Activated CD8-positive, alpha-beta memory T cell treated with anti-CD3 and anti-CD28 coated beads, Interleukin-2, amount 10 ng/mL, durations not matched to agents 7 days and 5 days (primary cell): ENCODE measurements at regions not wholly inside any gene's neighbourhood (a gene's known extent, or its start where the extent isn't known, plus 50 kb on each side); places are given as distances from the start of the nearest gene placed in this dataset.

Experiments used
- ATAC-seq: fragments of 150-1000 bp; cut with Tn5 transposase; one replicate; pipeline ENCODE4 v1.10.0; 2021; ENCODE audit warnings: moderate library complexity
- CTCF ChIA-PET: fragments of 350-600 bp; sonication (Branson Sonifier 250); formaldehyde crosslinking; loops from one replicate; lab custom pipeline; 2021; ENCODE audit warnings: antibody characterized with exemption; lab: Charles Lee
- DNase-seq: peaks from one replicate; pipeline ENCODE4 v3.0.0-alpha.2; 2020
- H3K27ac Mint-ChIP-seq: one replicate; pipeline ENCODE4 v1.8.0; 2021; ENCODE audit warnings: mild to moderate bottlenecking, mixed read lengths
- H3K27me3 Mint-ChIP-seq: one replicate; pipeline ENCODE4 v1.8.0; 2021; ENCODE audit warnings: mixed read lengths
- H3K36me3 Mint-ChIP-seq: one replicate; pipeline ENCODE4 v1.8.0; 2021; ENCODE audit warnings: mild to moderate bottlenecking, mixed read lengths
- H3K4me1 Mint-ChIP-seq: one replicate; pipeline ENCODE4 v1.8.0; 2021; ENCODE audit warnings: mixed read lengths
- H3K4me3 Mint-ChIP-seq: one replicate; pipeline ENCODE4 v1.8.0; 2021; ENCODE audit warnings: mild to moderate bottlenecking, moderate library complexity, mixed read lengths
- H3K9me3 Mint-ChIP-seq: one replicate; pipeline ENCODE4 v1.8.0; 2022; ENCODE audit warnings: low read depth, mixed read lengths

GRCh38 chr10:81280497-81281479 lies 594.2 kb upstream of the NRG3 start:
- CTCF ChIA-PET, result no interaction called here
- no peak for ATAC-seq
- H3K36me3 Mint-ChIP-seq, result no peaks in the 10 kb centered on the region
- H3K27ac Mint-ChIP-seq, result no peak overlapping the region
- peaks cover 6% of the 10 kb centered on the region for H3K9me3 Mint-ChIP-seq
- no peaks in the 10 kb centered on the region for H3K27me3 Mint-ChIP-seq
- no peak for DNase-seq
- no peaks in the 10 kb centered on the region for H3K4me1 Mint-ChIP-seq
- no peak overlapping the region for H3K4me3 Mint-ChIP-seq

- CTCF ChIA-PET, result no interaction called here
- Mint-ChIP-seq H3K36me3 (no peaks in the 10 kb centered on the region), H3K27me3 (no peaks in the 10 kb centered on the region), H3K9me3 (peaks cover 4% of the 10 kb centered on the region), H3K27ac (no peak overlapping the region), H3K4me1 (no peaks in the 10 kb centered on the region), H3K4me3 (no peak overlapping the region)
- DNase-seq, result no peak
- ATAC-seq, result no peak
Measured at GRCh38 chr10:81288544-81288943, 586.5 kb upstream of the NRG3 start.

- H3K4me3 Mint-ChIP-seq, result no peak overlapping the region
- CTCF ChIA-PET, result no interaction called here
- no peaks in the 10 kb centered on the region for H3K27me3 Mint-ChIP-seq
- peaks cover 8% of the 10 kb centered on the region for H3K9me3 Mint-ChIP-seq
- ATAC-seq, result no peak
- no peaks in the 10 kb centered on the region for H3K4me1 Mint-ChIP-seq
- no peak overlapping the region for H3K27ac Mint-ChIP-seq
- DNase-seq, result no peak
- no peaks in the 10 kb centered on the region for H3K36me3 Mint-ChIP-seq
Measured at GRCh38 chr10:81297292-81297691, 577.7 kb upstream of the NRG3 start.

- H3K9me3 Mint-ChIP-seq, result peaks cover 14% of the 10 kb centered on the region
- no peaks in the 10 kb centered on the region for H3K27me3 Mint-ChIP-seq
- CTCF ChIA-PET, result no interaction called here
- H3K4me3 Mint-ChIP-seq, result no peak overlapping the region
- H3K27ac Mint-ChIP-seq, result no peak overlapping the region
- no peaks in the 10 kb centered on the region for H3K4me1 Mint-ChIP-seq
- H3K36me3 Mint-ChIP-seq, result no peaks in the 10 kb centered on the region
- DNase-seq (no peak), ATAC-seq (no peak)
Measured at GRCh38 chr10:81303656-81304055, 571.3 kb upstream of the NRG3 start.

- Mint-ChIP-seq H3K9me3 (peaks cover 9% of the 10 kb centered on the region), H3K27me3 (no peaks in the 10 kb centered on the region), H3K4me1 (no peaks in the 10 kb centered on the region), H3K27ac (no peak overlapping the region), H3K4me3 (no peak overlapping the region), H3K36me3 (no peaks in the 10 kb centered on the region)
- ATAC-seq (no peak), DNase-seq (no peak)
- CTCF ChIA-PET, result no interaction called here
Measured at GRCh38 chr10:81306971-81307782, 567.8 kb upstream of the NRG3 start.

- DNase-seq (no peak), ATAC-seq (no peak)
- Mint-ChIP-seq H3K9me3 (peaks cover 8% of the 10 kb centered on the region), H3K4me1 (no peaks in the 10 kb centered on the region), H3K36me3 (no peaks in the 10 kb centered on the region), H3K27ac (no peak overlapping the region), H3K4me3 (no peak overlapping the region), H3K27me3 (no peaks in the 10 kb centered on the region)
- CTCF ChIA-PET, result no interaction called here
Measured at GRCh38 chr10:81309041-81309552, 565.9 kb upstream of the NRG3 start.

- Mint-ChIP-seq H3K36me3 (no peaks in the 10 kb centered on the region), H3K4me1 (no peaks in the 10 kb centered on the region), H3K4me3 (no peak overlapping the region), H3K9me3 (peaks cover 5% of the 10 kb centered on the region), H3K27me3 (no peaks in the 10 kb centered on the region), H3K27ac (no peak overlapping the region)
- no peak for DNase-seq
- ATAC-seq, result no peak
- CTCF ChIA-PET, result no interaction called here
Measured at GRCh38 chr10:81314471-81314870, 560.5 kb upstream of the NRG3 start.

- no peak overlapping the region for H3K4me3 Mint-ChIP-seq
- CTCF ChIA-PET, result no interaction called here
- H3K27ac Mint-ChIP-seq, result no peak overlapping the region
- H3K27me3 Mint-ChIP-seq, result no peaks in the 10 kb centered on the region
- peaks cover 5% of the 10 kb centered on the region for H3K9me3 Mint-ChIP-seq
- H3K4me1 Mint-ChIP-seq, result no peaks in the 10 kb centered on the region
- no peak for DNase-seq
- H3K36me3 Mint-ChIP-seq, result no peaks in the 10 kb centered on the region
- ATAC-seq, result no peak
Measured at GRCh38 chr10:81315026-81315425, 560.0 kb upstream of the NRG3 start.

- Mint-ChIP-seq H3K9me3 (no peaks in the 10 kb centered on the region), H3K27ac (no peak overlapping the region), H3K4me3 (no peak overlapping the region), H3K27me3 (no peaks in the 10 kb centered on the region), H3K4me1 (no peaks in the 10 kb centered on the region), H3K36me3 (no peaks in the 10 kb centered on the region)
- no peak for DNase-seq
- CTCF ChIA-PET, result no interaction called here
- ATAC-seq, result no peak
Measured at GRCh38 chr10:81348003-81348402, 527.0 kb upstream of the NRG3 start.

- Mint-ChIP-seq H3K36me3 (no peaks in the 10 kb centered on the region), H3K27ac (no peak overlapping the region), H3K9me3 (peaks cover 3% of the 10 kb centered on the region), H3K4me1 (no peaks in the 10 kb centered on the region), H3K4me3 (no peak overlapping the region), H3K27me3 (no peaks in the 10 kb centered on the region)
- CTCF ChIA-PET, result no interaction called here
- ATAC-seq (no peak), DNase-seq (no peak)
Measured at GRCh38 chr10:81367132-81367531, 507.9 kb upstream of the NRG3 start.

- DNase-seq, result no peak
- CTCF ChIA-PET, result no interaction called here
- H3K27me3 Mint-ChIP-seq, result no peaks in the 10 kb centered on the region
- ATAC-seq, result no peak
- H3K27ac Mint-ChIP-seq, result no peak overlapping the region
- no peaks in the 10 kb centered on the region for H3K36me3 Mint-ChIP-seq
- no peaks in the 10 kb centered on the region for H3K9me3 Mint-ChIP-seq
- no peaks in the 10 kb centered on the region for H3K4me1 Mint-ChIP-seq
- no peak overlapping the region for H3K4me3 Mint-ChIP-seq
Measured at GRCh38 chr10:81386817-81387216, 488.2 kb upstream of the NRG3 start.

GRCh38 chr10:81403451-81403850 lies 471.5 kb upstream of the NRG3 start:
- Mint-ChIP-seq H3K9me3 (peaks cover 6% of the 10 kb centered on the region), H3K27ac (no peak overlapping the region), H3K4me1 (no peaks in the 10 kb centered on the region), H3K36me3 (no peaks in the 10 kb centered on the region), H3K27me3 (no peaks in the 10 kb centered on the region), H3K4me3 (no peak overlapping the region)
- no peak for ATAC-seq
- CTCF ChIA-PET, result no interaction called here
- no peak for DNase-seq

- H3K4me1 Mint-ChIP-seq, result no peaks in the 10 kb centered on the region
- H3K4me3 Mint-ChIP-seq, result no peak overlapping the region
- no peak for DNase-seq
- ATAC-seq, result no peak
- H3K36me3 Mint-ChIP-seq, result no peaks in the 10 kb centered on the region
- CTCF ChIA-PET, result no interaction called here
- no peaks in the 10 kb centered on the region for H3K27me3 Mint-ChIP-seq
- peaks cover 9% of the 10 kb centered on the region for H3K9me3 Mint-ChIP-seq
- no peak overlapping the region for H3K27ac Mint-ChIP-seq
Measured at GRCh38 chr10:81405399-81405798, 469.6 kb upstream of the NRG3 start.

GRCh38 chr10:81414038-81414437 lies 461.0 kb upstream of the NRG3 start:
- H3K27me3 Mint-ChIP-seq, result no peaks in the 10 kb centered on the region
- no peak for ATAC-seq
- H3K36me3 Mint-ChIP-seq, result no peaks in the 10 kb centered on the region
- DNase-seq, result no peak
- no peaks in the 10 kb centered on the region for H3K4me1 Mint-ChIP-seq
- H3K4me3 Mint-ChIP-seq, result no peak overlapping the region
- H3K9me3 Mint-ChIP-seq, result peaks cover 10% of the 10 kb centered on the region
- CTCF ChIA-PET, result no interaction called here
- H3K27ac Mint-ChIP-seq, result no peak overlapping the region
